ENCODE measurements at regions not wholly inside any gene's neighbourhood (a gene's known extent, or its start where the extent isn't known, plus 50 kb on each side); places are given as distances from the start of the nearest gene placed in this dataset.

DNA sequence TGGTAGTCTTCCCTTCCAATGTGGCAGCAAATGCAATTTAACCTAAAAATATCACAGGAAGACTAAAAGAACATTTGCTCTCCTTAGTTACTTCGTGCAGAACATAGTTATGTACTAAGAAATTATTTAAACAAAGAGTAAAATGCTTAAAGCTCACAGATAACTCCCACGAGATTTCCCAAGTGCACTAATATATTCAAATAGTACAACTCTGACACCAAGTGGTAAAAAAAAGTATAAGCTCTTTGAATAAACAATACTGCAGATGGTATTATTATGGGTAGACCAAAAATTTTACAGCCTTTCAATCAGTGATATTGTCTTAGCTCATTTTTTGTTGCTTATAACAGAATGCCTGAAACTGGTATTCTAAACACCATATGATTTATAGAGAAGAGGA lies 52.8 kb upstream of the FILIP1 start:
- TF ChIP-seq, protein P1, sequence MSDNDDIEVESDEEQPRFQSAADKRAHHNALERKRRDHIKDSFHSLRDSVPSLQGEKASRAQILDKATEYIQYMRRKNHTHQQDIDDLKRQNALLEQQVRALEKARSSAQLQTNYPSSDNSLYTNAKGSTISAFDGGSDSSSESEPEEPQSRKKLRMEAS (CRISPR knock-in tag; IDR thresholded peaks at IDR 0.05): no peak
- TF ChIP-seq, protein P2, sequence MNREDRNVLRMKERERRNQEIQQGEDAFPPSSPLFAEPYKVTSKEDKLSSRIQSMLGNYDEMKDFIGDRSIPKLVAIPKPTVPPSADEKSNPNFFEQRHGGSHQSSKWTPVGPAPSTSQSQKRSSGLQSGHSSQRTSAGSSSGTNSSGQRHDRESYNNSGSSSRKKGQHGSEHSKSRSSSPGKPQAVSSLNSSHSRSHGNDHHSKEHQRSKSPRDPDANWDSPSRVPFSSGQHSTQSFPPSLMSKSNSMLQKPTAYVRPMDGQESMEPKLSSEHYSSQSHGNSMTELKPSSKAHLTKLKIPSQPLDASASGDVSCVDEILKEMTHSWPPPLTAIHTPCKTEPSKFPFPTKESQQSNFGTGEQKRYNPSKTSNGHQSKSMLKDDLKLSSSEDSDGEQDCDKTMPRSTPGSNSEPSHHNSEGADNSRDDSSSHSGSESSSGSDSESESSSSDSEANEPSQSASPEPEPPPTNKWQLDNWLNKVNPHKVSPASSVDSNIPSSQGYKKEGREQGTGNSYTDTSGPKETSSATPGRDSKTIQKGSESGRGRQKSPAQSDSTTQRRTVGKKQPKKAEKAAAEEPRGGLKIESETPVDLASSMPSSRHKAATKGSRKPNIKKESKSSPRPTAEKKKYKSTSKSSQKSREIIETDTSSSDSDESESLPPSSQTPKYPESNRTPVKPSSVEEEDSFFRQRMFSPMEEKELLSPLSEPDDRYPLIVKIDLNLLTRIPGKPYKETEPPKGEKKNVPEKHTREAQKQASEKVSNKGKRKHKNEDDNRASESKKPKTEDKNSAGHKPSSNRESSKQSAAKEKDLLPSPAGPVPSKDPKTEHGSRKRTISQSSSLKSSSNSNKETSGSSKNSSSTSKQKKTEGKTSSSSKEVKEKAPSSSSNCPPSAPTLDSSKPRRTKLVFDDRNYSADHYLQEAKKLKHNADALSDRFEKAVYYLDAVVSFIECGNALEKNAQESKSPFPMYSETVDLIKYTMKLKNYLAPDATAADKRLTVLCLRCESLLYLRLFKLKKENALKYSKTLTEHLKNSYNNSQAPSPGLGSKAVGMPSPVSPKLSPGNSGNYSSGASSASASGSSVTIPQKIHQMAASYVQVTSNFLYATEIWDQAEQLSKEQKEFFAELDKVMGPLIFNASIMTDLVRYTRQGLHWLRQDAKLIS (CRISPR knock-in tag; IDR thresholded peaks at IDR 0.05; ENCODE audit: borderline replicate concordance): no peak
- TF ChIP-seq, protein P3, sequence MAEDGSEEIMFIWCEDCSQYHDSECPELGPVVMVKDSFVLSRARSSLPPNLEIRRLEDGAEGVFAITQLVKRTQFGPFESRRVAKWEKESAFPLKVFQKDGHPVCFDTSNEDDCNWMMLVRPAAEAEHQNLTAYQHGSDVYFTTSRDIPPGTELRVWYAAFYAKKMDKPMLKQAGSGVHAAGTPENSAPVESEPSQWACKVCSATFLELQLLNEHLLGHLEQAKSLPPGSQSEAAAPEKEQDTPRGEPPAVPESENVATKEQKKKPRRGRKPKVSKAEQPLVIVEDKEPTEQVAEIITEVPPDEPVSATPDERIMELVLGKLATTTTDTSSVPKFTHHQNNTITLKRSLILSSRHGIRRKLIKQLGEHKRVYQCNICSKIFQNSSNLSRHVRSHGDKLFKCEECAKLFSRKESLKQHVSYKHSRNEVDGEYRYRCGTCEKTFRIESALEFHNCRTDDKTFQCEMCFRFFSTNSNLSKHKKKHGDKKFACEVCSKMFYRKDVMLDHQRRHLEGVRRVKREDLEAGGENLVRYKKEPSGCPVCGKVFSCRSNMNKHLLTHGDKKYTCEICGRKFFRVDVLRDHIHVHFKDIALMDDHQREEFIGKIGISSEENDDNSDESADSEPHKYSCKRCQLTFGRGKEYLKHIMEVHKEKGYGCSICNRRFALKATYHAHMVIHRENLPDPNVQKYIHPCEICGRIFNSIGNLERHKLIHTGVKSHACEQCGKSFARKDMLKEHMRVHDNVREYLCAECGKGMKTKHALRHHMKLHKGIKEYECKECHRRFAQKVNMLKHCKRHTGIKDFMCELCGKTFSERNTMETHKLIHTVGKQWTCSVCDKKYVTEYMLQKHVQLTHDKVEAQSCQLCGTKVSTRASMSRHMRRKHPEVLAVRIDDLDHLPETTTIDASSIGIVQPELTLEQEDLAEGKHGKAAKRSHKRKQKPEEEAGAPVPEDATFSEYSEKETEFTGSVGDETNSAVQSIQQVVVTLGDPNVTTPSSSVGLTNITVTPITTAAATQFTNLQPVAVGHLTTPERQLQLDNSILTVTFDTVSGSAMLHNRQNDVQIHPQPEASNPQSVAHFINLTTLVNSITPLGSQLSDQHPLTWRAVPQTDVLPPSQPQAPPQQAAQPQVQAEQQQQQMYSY (CRISPR knock-in tag; IDR thresholded peaks at IDR 0.05): no peak
- no peak for TF ChIP-seq ETV6 (CRISPR knock-in tag; IDR thresholded peaks at IDR 0.05)
- TF ChIP-seq, protein P4, sequence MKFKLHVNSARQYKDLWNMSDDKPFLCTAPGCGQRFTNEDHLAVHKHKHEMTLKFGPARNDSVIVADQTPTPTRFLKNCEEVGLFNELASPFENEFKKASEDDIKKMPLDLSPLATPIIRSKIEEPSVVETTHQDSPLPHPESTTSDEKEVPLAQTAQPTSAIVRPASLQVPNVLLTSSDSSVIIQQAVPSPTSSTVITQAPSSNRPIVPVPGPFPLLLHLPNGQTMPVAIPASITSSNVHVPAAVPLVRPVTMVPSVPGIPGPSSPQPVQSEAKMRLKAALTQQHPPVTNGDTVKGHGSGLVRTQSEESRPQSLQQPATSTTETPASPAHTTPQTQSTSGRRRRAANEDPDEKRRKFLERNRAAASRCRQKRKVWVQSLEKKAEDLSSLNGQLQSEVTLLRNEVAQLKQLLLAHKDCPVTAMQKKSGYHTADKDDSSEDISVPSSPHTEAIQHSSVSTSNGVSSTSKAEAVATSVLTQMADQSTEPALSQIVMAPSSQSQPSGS (CRISPR knock-in tag; IDR thresholded peaks at IDR 0.05; ENCODE audit: borderline replicate concordance, low read depth): no peak
- no peak for TF ChIP-seq GABPB1 (CRISPR knock-in tag; IDR thresholded peaks at IDR 0.05)
- TF ChIP-seq, protein P5, sequence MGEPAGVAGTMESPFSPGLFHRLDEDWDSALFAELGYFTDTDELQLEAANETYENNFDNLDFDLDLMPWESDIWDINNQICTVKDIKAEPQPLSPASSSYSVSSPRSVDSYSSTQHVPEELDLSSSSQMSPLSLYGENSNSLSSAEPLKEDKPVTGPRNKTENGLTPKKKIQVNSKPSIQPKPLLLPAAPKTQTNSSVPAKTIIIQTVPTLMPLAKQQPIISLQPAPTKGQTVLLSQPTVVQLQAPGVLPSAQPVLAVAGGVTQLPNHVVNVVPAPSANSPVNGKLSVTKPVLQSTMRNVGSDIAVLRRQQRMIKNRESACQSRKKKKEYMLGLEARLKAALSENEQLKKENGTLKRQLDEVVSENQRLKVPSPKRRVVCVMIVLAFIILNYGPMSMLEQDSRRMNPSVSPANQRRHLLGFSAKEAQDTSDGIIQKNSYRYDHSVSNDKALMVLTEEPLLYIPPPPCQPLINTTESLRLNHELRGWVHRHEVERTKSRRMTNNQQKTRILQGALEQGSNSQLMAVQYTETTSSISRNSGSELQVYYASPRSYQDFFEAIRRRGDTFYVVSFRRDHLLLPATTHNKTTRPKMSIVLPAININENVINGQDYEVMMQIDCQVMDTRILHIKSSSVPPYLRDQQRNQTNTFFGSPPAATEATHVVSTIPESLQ (CRISPR knock-in tag; IDR thresholded peaks at IDR 0.05): no peak
- TF ChIP-seq, protein P6, sequence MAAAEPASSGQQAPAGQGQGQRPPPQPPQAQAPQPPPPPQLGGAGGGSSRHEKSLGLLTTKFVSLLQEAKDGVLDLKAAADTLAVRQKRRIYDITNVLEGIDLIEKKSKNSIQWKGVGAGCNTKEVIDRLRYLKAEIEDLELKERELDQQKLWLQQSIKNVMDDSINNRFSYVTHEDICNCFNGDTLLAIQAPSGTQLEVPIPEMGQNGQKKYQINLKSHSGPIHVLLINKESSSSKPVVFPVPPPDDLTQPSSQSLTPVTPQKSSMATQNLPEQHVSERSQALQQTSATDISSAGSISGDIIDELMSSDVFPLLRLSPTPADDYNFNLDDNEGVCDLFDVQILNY (CRISPR knock-in tag; IDR thresholded peaks at IDR 0.05): no peak
- TF ChIP-seq, protein P7, sequence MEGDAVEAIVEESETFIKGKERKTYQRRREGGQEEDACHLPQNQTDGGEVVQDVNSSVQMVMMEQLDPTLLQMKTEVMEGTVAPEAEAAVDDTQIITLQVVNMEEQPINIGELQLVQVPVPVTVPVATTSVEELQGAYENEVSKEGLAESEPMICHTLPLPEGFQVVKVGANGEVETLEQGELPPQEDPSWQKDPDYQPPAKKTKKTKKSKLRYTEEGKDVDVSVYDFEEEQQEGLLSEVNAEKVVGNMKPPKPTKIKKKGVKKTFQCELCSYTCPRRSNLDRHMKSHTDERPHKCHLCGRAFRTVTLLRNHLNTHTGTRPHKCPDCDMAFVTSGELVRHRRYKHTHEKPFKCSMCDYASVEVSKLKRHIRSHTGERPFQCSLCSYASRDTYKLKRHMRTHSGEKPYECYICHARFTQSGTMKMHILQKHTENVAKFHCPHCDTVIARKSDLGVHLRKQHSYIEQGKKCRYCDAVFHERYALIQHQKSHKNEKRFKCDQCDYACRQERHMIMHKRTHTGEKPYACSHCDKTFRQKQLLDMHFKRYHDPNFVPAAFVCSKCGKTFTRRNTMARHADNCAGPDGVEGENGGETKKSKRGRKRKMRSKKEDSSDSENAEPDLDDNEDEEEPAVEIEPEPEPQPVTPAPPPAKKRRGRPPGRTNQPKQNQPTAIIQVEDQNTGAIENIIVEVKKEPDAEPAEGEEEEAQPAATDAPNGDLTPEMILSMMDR (IDR thresholded peaks at IDR 0.05): no peak
- TF ChIP-seq CREB1 (CRISPR knock-in tag; IDR thresholded peaks at IDR 0.05): no peak
- no peak for TF ChIP-seq RELA (CRISPR knock-in tag; IDR thresholded peaks at IDR 0.05; ENCODE audit: borderline replicate concordance)
- TF ChIP-seq, protein P8, sequence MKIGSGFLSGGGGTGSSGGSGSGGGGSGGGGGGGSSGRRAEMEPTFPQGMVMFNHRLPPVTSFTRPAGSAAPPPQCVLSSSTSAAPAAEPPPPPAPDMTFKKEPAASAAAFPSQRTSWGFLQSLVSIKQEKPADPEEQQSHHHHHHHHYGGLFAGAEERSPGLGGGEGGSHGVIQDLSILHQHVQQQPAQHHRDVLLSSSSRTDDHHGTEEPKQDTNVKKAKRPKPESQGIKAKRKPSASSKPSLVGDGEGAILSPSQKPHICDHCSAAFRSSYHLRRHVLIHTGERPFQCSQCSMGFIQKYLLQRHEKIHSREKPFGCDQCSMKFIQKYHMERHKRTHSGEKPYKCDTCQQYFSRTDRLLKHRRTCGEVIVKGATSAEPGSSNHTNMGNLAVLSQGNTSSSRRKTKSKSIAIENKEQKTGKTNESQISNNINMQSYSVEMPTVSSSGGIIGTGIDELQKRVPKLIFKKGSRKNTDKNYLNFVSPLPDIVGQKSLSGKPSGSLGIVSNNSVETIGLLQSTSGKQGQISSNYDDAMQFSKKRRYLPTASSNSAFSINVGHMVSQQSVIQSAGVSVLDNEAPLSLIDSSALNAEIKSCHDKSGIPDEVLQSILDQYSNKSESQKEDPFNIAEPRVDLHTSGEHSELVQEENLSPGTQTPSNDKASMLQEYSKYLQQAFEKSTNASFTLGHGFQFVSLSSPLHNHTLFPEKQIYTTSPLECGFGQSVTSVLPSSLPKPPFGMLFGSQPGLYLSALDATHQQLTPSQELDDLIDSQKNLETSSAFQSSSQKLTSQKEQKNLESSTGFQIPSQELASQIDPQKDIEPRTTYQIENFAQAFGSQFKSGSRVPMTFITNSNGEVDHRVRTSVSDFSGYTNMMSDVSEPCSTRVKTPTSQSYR (CRISPR knock-in tag; IDR thresholded peaks at IDR 0.05): no peak
- TF ChIP-seq, protein P9, sequence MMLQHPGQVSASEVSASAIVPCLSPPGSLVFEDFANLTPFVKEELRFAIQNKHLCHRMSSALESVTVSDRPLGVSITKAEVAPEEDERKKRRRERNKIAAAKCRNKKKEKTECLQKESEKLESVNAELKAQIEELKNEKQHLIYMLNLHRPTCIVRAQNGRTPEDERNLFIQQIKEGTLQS (CRISPR knock-in tag; conservative IDR thresholded peaks at IDR 0.05): no peak
- no peak for TF ChIP-seq NFYB (CRISPR knock-in tag; conservative IDR thresholded peaks at IDR 0.05; ENCODE audit: low read depth)

Data from WTC11 (cell line).